ENCODE measurements at regions not wholly inside any gene's neighbourhood (a gene's known extent, or its start where the extent isn't known, plus 50 kb on each side); places are given as distances from the start of the nearest gene placed in this dataset.

DNA sequence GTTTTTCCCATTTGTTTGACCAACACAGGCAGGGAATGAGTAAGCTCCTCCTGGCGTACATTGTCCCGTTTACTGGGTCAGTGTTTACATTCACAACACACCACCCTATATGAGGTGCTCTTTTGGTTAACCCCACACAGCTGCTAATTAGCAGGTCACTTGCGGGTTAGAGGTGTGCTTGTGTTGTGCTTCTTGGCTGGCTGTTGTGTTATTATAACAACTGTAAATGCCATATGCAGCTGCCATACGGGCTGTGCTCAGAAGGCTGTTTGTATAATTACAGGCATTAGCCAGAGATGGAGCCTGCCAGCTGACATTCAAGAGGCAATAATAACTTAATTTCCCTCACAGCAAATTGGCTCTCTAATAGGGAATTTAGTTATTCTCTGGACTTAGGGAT, 205.1 kb upstream of the ELAC2 start:
- no CpG with 5 or more reads among the region's 4 CpGs for WGBS (ENCODE audit: insufficient coverage)
- CTCF ChIA-PET = no interaction called here

DNA sequence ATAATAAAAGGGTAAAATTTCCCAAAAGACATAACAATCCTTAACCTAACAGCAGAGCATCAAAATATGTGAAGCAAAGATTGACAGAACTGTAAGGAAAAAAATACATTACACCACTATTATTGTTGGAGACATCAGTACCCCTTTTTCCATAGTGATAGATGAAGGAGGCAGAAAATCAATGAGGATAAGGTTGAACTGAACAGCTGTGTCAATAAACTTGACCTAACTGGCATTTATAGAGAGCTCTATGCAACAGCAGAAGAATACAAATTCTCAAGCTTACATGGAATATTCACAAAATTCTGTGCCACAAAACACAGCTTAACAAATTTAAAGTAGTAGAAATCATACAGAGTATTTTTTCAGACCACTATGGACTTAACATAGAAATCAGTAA, 195.0 kb upstream of the ELAC2 start:
- Histone ChIP-seq H3K4me3 (ENCODE audit: control extremely low read depth in 1 of 5, extremely low read depth in 1 of 5, insufficient read depth in 1 of 5, low read depth in 2 of 5, low read length in 4 of 5) (no peak overlapping the region), H3K4me1 (ENCODE audit: control insufficient read depth in 2 of 2, insufficient read depth in 2 of 2, low read length in 2 of 2) (no peaks in the 10 kb centered on the region), H3K9ac (ENCODE audit: low read length) (no peak overlapping the region), H3K36me3 (replicated peaks in 1 of 2; ENCODE audit: control extremely low read depth in 1 of 2, control insufficient read depth in 1 of 2, extremely low read depth in 1 of 2, insufficient read depth in 2 of 2, low read length in 1 of 2) (no peaks in the 10 kb centered on the region), H3K4me2 (replicated peaks; ENCODE audit: low read depth, low read length, poor library complexity, severe bottlenecking) (no peak overlapping the region), H3K27ac (ENCODE audit: low read length in 2 of 2) (no peak overlapping the region), H3K79me2 (ENCODE audit: control insufficient read depth, insufficient read depth, low read length) (no peaks in the 10 kb centered on the region), H3K9me3 (ENCODE audit: control extremely low read depth in 1 of 3, control insufficient read depth in 2 of 3, insufficient read depth in 1 of 3, low read length in 2 of 3) (no peaks in the 10 kb centered on the region), H4K20me1 (ENCODE audit: control insufficient read depth, insufficient read depth, low read length, poor library complexity, severe bottlenecking) (no peaks in the 10 kb centered on the region), H3K27me3 (replicated peaks in 1 of 4; ENCODE audit: control extremely low read depth in 1 of 4, control insufficient read depth in 3 of 4, insufficient read depth in 4 of 4, low read length in 3 of 4) (no peaks in the 10 kb centered on the region), H2AFZ (ENCODE audit: insufficient read depth, low read depth, low read length, poor library complexity, severe bottlenecking) (no peak overlapping the region)
- Mint-ChIP-seq H3K4me3 (no peak overlapping the region), H3K4me1 (no peaks in the 10 kb centered on the region), H3K27me3 (no peaks in the 10 kb centered on the region), H3K9me3 (ENCODE audit: insufficient read depth) (peaks cover 6% of the 10 kb centered on the region), H3K27ac (no peak overlapping the region)
- no peak for TF ChIP-seq EZH2 (IDR thresholded peaks at IDR 0.05; ENCODE audit: borderline replicate concordance, insufficient read depth, low read depth, low read length, poor library complexity, severe bottlenecking)
- TF ChIP-seq, protein P1, sequence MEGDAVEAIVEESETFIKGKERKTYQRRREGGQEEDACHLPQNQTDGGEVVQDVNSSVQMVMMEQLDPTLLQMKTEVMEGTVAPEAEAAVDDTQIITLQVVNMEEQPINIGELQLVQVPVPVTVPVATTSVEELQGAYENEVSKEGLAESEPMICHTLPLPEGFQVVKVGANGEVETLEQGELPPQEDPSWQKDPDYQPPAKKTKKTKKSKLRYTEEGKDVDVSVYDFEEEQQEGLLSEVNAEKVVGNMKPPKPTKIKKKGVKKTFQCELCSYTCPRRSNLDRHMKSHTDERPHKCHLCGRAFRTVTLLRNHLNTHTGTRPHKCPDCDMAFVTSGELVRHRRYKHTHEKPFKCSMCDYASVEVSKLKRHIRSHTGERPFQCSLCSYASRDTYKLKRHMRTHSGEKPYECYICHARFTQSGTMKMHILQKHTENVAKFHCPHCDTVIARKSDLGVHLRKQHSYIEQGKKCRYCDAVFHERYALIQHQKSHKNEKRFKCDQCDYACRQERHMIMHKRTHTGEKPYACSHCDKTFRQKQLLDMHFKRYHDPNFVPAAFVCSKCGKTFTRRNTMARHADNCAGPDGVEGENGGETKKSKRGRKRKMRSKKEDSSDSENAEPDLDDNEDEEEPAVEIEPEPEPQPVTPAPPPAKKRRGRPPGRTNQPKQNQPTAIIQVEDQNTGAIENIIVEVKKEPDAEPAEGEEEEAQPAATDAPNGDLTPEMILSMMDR (IDR thresholded peaks at IDR 0.05) = no peak
- intact Hi-C loops (cut with micrococcal nuclease) = no loop called here
- ChIA-PET CTCF (no interaction called here), POLR2A (no interaction called here)
- DNase-seq (no peak), ATAC-seq (ENCODE audit: low read depth) (no peak)

More for the DNA sequence above, 205.1 kb upstream of the ELAC2 start:
- H3K27ac Mint-ChIP-seq = no peak overlapping the region
- H3K9ac ChIP-seq (ENCODE audit: low read length) = no peak overlapping the region
- H3K9me3 Mint-ChIP-seq (ENCODE audit: insufficient read depth) = no peaks in the 10 kb centered on the region
- POLR2A ChIA-PET = no interaction called here
- H3K4me3 Mint-ChIP-seq = no peak overlapping the region
- H3K9me3 ChIP-seq (ENCODE audit: control extremely low read depth in 1 of 3, control insufficient read depth in 2 of 3, insufficient read depth in 1 of 3, low read length in 2 of 3) = no peaks in the 10 kb centered on the region
- no peaks in the 10 kb centered on the region for H3K4me1 Mint-ChIP-seq
- no peaks in the 10 kb centered on the region for H4K20me1 ChIP-seq (ENCODE audit: control insufficient read depth, insufficient read depth, low read length, poor library complexity, severe bottlenecking)
- H3K4me1 ChIP-seq (ENCODE audit: control insufficient read depth in 2 of 2, insufficient read depth in 2 of 2, low read length in 2 of 2) = no peaks in the 10 kb centered on the region
- H3K36me3 ChIP-seq (replicated peaks in 1 of 2; ENCODE audit: control extremely low read depth in 1 of 2, control insufficient read depth in 1 of 2, extremely low read depth in 1 of 2, insufficient read depth in 2 of 2, low read length in 1 of 2) = no peaks in the 10 kb centered on the region
- TF ChIP-seq EZH2 (IDR thresholded peaks at IDR 0.05; ENCODE audit: borderline replicate concordance, insufficient read depth, low read depth, low read length, poor library complexity, severe bottlenecking) = no peak
- TF ChIP-seq, protein P1 (IDR thresholded peaks at IDR 0.05) = no peak
- ATAC-seq (ENCODE audit: low read depth) (no peak), DNase-seq (no peak)
- intact Hi-C loops (cut with micrococcal nuclease) = no loop called here
- H3K4me3 ChIP-seq (ENCODE audit: control extremely low read depth in 1 of 5, extremely low read depth in 1 of 5, insufficient read depth in 1 of 5, low read depth in 2 of 5, low read length in 4 of 5) = no peak overlapping the region
- H3K79me2 ChIP-seq (ENCODE audit: control insufficient read depth, insufficient read depth, low read length) = no peaks in the 10 kb centered on the region
- H3K4me2 ChIP-seq (replicated peaks; ENCODE audit: low read depth, low read length, poor library complexity, severe bottlenecking) = no peak overlapping the region
- H3K27me3 ChIP-seq (replicated peaks in 1 of 4; ENCODE audit: control extremely low read depth in 1 of 4, control insufficient read depth in 3 of 4, insufficient read depth in 4 of 4, low read length in 3 of 4) = no peaks in the 10 kb centered on the region
- H3K27me3 Mint-ChIP-seq = no peaks in the 10 kb centered on the region
- no peak overlapping the region for H3K27ac ChIP-seq (ENCODE audit: low read length in 2 of 2)
- no peak overlapping the region for H2AFZ ChIP-seq (ENCODE audit: insufficient read depth, low read depth, low read length, poor library complexity, severe bottlenecking)
